ENCODE measurements at regions not wholly inside any gene's neighbourhood (a gene's known extent, or its start where the extent isn't known, plus 50 kb on each side); places are given as distances from the start of the nearest gene placed in this dataset.
"Not testable (repeated sequence)": the region's sequence is repeated elsewhere in the genome, so short reads cannot be mapped to it uniquely, and the experiment has no call there.

GRCh38 chr5:110872200-110872599, 133.4 kb downstream of the SLC25A46 start:
- no peak for DNase-seq (ENCODE audit: low read depth)

DNA sequence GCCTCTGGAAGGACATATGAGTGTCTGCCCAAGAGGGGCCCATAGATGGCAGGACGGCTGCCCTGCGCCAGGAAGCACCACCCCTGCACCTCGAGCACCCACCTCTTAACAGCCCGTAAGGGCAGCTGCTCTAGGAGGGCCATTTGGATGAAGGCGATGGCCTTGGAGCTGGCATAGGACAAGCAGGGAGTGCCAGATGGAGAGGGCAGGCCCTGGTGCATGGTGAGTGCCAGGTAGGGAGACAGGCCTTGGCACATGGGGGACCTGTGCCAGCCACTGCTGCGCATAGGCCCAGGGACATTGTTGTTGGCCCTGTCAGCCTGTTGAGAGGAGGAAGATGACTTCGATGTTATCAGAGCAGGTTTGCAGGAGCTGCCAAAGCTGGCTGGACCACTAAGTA, 134.2 kb downstream of the SLC25A46 start:
- no peak for DNase-seq (ENCODE audit: low read depth)

GRCh38 chr5:110873773-110874437, 135.1 kb downstream of the SLC25A46 start:
- DNase-seq (ENCODE audit: low read depth) = no peak

GRCh38 chr5:110875115-110875514, 136.3 kb downstream of the SLC25A46 start:
- DNase-seq (ENCODE audit: low read depth) = not testable (repeated sequence)

GRCh38 chr5:110878115-110878514, 139.3 kb downstream of the SLC25A46 start:
- no peak for DNase-seq (ENCODE audit: low read depth)

- no peak for DNase-seq (ENCODE audit: low read depth)
Measured at GRCh38 chr5:110879675-110880074, 140.9 kb downstream of the SLC25A46 start.

DNA sequence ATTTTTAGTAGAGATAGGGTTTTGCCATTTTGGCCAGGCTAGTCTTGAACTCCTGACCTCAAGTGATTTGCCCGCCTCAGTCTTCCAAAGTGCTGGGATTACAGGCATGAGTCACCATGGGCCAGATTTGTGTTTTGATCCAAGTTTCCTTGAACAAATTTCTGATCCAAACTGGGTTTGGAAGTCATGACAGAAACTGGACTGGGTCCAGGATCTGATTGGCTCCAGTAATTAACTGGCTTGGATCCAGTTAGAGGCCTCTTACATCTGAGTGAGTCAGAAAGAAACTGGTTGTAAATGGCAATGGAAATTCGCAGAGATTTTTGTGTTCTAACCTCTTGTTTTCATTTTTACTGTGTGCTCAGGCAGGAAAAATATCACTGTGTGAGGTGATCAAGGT, 141.6 kb downstream of the SLC25A46 start:
- peak; percentile 90 for DNase-seq (ENCODE audit: low read depth)

DNA sequence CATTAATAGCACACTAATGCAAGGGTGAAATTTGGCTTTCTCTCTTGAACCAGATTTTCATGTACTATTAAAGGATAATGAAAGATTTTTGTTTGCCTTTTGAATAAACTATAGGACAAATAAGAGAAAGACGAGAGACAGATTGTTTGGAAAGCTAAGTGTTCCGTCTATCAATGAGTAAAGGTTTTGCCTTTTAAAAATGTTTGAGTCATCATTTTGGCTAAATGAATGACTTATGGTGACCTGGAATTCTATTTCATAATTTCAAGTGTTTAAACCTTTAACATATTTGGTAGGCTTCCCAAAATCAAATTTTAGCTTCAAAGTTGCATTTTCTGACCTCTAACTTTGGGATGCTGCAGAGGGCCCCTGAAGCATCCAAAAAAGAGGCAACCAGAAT, 145.2 kb downstream of the SLC25A46 start:
- no peak for DNase-seq (ENCODE audit: low read depth)

- DNase-seq (ENCODE audit: low read depth) = not testable (repeated sequence)
Measured at GRCh38 chr5:110887170-110887569, 148.4 kb downstream of the SLC25A46 start.

GRCh38 chr5:110893854-110894483, 155.2 kb downstream of the SLC25A46 start:
- DNase-seq (ENCODE audit: low read depth) = not testable (repeated sequence)

DNA sequence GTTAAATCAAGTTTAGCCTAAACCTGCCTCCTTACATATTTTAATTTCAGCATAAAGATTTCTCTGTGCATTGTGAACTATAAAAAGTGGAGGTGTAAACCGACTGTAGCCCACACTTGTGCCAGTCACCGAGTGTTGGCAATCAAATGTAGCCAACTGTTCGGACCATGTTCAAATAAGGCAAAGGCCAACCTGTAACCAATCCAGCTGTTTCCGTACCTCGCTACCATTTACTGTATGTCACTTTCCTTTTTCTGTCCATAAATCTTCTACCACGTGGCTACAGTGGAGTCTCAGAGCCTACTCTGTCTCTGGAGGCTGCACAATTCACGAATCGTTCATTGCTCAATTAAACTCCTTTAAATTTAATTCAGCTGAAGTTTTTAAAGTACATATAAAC, 156.0 kb downstream of the SLC25A46 start:
- no peak for DNase-seq (ENCODE audit: low read depth)

GRCh38 chr5:110896901-110897300, 158.1 kb downstream of the SLC25A46 start:
- DNase-seq (ENCODE audit: low read depth) = peak; percentile 51

DNA sequence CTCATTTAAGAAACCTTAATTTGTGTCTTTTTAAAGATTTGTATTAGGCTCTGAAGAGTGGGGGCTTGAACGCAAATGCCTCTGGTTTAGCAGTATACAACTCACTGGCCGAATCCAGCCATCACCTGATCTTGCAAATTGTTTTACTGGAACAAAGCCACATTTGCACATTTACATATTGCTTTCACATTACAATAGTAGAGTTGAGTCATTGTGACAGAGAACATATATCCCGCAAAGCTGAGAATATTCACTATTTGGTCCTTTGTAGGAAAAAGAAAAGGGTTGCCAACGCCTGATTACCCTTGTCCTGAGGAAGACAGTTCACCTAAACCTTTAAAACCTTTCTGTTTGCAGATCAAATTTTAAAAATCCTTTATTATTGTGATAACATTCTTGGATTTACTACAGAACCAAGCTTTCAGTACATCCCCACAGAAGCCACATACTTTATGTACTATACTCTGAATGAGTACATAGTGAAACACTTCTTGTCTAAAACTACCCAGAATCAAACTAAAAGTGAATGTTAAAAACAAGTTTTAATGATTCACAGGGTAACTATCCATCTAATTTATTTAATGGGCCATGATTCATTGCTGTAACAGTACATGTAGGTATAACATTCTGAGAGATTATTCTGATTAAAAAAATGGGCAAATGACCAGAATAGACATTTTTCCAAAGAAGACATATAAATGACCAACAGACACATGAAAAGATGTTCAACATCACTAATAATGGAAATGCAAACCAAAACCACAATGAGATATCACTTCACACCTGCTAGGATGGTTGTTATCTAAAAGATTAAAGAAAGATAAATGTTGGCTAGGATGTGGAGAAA, 161.0 kb downstream of the SLC25A46 start:
- DNase-seq (ENCODE audit: low read depth) = no peak

GRCh38 chr5:110900829-110901228, 162.0 kb downstream of the SLC25A46 start:
- no peak for DNase-seq (ENCODE audit: low read depth)

DNA sequence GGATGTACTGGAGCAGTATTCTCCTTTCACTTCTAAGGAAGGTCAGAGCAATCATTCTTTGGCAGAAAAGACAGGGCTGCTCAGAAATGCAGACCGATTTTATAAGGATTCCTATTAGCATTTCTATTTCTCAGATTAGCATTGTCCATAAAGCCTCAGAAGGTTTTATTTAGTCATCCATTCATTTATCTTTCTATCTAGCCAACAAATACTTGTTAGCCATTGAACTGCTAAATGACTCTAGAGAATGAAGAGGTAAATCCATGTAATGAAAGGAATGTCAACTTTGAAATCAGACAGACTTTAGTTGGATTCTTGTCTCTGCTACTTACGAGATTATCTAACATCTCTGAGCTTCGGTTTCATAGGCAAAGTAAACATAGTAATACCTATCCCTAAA, 165.2 kb downstream of the SLC25A46 start:
- no peak for DNase-seq (ENCODE audit: low read depth)

GRCh38 chr5:110908848-110909247, 162.7 kb upstream of the TSLP start:
- no peak for DNase-seq (ENCODE audit: low read depth)

DNA sequence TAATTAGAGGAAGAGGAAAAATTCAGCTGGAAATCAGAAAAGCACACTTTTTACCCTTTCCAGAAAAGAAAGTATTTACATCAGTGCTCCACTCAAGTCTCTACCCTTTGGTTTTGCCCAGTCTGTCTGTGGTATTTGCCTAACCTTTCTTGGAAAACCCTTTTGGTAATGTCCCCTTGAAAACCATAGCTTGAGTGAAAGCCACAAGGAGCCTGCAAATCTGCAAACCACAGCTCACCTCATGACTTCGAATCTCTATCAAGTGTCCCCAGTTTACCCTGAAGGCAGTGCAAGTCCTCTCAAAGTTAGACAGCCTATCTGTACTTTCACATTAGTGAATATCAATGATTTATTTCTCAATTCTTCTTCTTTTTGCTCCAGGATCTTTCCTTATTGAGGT, 162.1 kb upstream of the TSLP start:
- DNase-seq (ENCODE audit: low read depth) = no peak

DNA sequence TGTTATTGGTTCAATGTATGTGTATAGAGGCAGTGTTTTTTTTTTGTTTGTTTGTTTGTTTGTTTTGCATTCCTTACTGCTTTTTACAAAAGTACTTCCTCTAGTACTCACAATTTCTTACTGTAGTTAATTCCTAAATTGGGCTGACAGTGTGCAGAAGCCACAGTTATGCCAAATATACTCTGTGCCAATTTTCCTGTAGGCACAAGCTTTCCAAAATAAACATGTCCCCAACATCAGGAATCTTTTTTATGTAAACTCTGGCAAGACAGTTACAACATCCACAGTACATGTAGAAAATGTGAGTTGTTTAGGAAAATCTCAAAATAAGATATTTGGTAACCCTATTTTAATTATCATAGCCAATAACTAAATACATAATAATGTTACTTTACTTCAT, 161.6 kb upstream of the TSLP start:
- peak; percentile 44 for DNase-seq (ENCODE audit: low read depth)

- DNase-seq (ENCODE audit: low read depth) = no peak
Measured at GRCh38 chr5:110913221-110913620, 158.3 kb upstream of the TSLP start.

GRCh38 chr5:110916381-110917049, 155.0 kb upstream of the TSLP start:
- DNase-seq (ENCODE audit: low read depth) = peak; percentile 78

GRCh38 chr5:110917161-110917875, 154.2 kb upstream of the TSLP start:
- DNase-seq (ENCODE audit: low read depth) = no peak

- no peak for DNase-seq (ENCODE audit: low read depth)
Measured at GRCh38 chr5:110918683-110919082, 152.8 kb upstream of the TSLP start.
